ENCODE measurements at regions not wholly inside any gene's neighbourhood (a gene's known extent, or its start where the extent isn't known, plus 50 kb on each side); places are given as distances from the start of the nearest gene placed in this dataset.

DNA sequence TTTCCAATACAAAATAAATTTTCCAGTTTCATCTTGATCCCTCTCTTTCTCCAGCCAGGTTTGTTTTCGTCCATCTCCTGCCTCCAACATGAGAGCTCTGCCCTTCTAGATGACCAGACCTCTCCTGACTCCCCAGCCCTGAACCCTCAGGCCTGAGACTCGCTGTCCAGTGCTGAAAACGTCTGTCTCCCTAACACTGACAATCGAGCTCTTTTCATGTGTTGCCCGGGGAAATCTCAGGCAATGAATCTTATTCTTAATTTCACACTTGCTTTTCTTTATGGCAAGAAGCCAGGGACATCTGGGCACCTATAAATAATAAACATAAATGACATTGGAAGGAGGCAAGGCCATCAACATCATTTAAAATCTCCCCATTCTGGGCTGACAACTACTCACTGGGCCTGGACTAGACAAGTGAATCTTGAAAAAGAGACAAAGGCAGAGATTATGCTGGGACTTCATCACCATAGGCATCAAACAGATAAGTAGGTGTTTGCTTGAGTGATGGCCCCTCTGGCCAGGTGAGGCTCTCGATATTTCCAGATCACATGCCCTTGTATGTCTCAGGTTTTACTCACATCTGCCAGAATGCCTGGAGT is 274.5 kb upstream of the B3GAT1 start:
- DNase-seq (ENCODE audit: extremely low read depth, low read depth) = no peak

DNA sequence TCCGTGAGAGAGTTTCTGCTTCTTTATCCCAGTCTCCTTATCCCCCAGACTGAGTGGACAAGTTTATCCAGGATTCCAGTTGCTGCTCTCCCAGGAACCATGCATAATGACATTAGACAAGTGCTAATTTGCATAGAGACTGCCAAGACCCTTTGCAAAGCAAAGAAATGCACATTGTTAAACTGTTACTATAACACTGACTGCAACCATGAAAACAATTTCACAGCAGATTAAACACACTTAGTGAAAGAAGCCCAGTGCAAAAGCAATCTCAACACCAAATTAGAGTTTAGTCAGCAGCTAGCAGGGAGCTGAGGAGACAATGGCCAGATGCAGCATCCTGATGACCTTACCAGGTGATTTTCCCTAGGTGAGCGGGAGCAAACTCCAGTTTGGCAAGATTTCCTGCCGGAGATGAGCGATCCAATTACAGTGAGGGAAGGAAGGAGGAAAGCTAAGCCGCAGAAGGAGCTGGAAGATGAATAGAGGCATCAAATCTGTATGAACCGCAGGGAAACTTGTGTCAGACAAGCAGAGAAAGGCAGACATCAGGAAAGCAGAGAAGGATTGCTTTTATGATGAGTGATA is 273.8 kb upstream of the B3GAT1 start:
- no peak for TF ChIP-seq CTCF (IDR thresholded peaks at IDR 0.05; ENCODE audit: low read depth, low read length)
- DNase-seq (ENCODE audit: extremely low read depth, low read depth) = no peak

More for the DNA sequence above, 274.5 kb upstream of the B3GAT1 start:
- TF ChIP-seq CTCF (IDR thresholded peaks at IDR 0.05; ENCODE audit: low read depth, low read length) = no peak

DNA sequence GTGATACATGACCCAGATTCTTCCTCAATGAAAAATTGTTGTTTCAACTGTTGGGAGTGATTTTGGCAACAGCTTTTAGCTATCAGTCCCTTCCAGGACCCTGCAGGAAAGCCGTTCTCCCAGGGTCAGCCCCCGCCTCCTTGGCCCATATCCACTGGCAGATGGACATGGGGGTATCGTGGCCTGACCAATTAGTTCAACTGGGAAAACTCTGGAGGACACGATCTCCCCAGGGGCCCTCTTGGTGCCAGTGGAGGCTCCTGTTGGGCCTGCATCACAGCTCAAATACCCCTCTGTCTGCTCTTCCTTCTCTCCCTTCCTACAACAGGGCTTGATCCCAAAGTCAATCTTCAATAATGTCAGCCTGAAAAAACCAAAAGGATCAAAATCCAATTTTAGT is 272.5 kb upstream of the B3GAT1 start:
- DNase-seq (ENCODE audit: extremely low read depth, low read depth) = no peak
- TF ChIP-seq CTCF (IDR thresholded peaks at IDR 0.05; ENCODE audit: low read depth, low read length) = no peak

DNA sequence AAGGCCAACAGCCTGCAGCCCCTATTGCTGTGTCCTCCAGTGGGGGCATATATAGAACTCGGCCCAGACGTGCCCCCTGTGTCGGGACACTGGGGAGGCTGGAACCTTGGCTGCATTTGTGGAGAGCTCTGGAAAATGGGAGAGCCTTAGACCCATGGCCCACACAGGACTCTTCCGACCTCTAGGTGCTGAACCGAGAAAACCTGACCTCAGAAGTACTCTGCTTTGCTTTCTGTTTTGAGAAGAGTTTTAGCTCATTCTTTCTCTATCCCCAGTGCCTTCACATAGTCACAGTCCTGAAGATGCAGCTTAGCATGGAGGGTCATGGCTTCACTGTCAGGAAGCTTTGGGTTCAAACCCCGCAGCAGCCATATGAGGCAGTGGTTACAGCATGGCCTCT is 271.8 kb upstream of the B3GAT1 start:
- DNase-seq (ENCODE audit: extremely low read depth, low read depth) = no peak
- no peak for TF ChIP-seq CTCF (IDR thresholded peaks at IDR 0.05; ENCODE audit: low read depth, low read length)

DNA sequence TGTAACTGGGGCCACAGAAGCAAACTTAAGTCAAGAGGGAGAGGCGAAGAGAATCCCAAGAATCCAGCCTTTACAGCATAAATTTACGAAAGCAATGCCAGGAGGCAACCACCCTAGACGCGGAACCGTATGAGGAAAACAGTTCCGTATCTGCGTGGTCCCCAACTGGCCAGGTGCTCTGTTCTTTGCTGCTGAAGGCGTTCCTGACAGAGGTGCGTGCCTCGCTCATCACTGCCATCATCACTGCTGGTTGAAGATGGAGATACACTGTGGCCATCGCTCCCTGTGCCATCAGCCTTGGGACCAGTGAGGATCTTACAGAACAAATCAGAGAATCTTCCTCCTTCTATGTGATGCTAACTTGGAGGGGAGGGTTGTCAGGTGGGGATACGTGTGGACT is 270.5 kb upstream of the B3GAT1 start:
- TF ChIP-seq CTCF (IDR thresholded peaks at IDR 0.05; ENCODE audit: low read depth, low read length) = no peak
- no peak for DNase-seq (ENCODE audit: extremely low read depth, low read depth)

- TF ChIP-seq CTCF (IDR thresholded peaks at IDR 0.05; ENCODE audit: low read depth, low read length) = no peak
- no peak for DNase-seq (ENCODE audit: extremely low read depth, low read depth)
Observed at GRCh38 chr11:134679592-134679991, 267.6 kb upstream of the B3GAT1 start.

DNA sequence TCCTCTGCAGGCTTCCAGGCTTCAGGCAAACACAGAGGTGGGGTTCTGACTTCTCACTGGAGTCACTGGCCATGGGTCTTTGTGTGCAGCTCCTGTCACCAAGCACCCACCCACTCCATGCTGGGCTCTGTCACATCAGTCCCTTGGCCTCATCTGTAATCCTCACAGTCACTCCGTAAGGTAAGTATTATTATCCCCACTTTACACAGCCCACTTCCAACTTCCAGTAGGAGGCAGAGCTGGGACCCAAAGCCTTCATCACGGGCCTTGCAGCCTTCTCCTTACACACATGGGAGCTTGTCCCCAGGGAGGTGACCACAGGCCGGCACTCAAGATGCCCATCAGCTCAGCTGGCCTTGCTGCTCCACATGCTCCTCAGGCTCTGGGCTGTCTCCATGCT is 266.7 kb upstream of the B3GAT1 start:
- no peak for TF ChIP-seq CTCF (IDR thresholded peaks at IDR 0.05; ENCODE audit: low read depth, low read length)
- no peak for DNase-seq (ENCODE audit: extremely low read depth, low read depth)
